22Rv1 (cell line): ENCODE measurements at regions not wholly inside any gene's neighbourhood (a gene's known extent, or its start where the extent isn't known, plus 50 kb on each side); places are given as distances from the start of the nearest gene placed in this dataset.

ENCODE experiments used
- H3K27ac ChIP-seq: fragments of 450-650 bp; 2 replicates; pipeline ENCODE4 v1.5.1; 2017
- ZFX ChIP-seq: fragments of 450-650 bp; IDR thresholded peaks from 2 replicates; pipeline ENCODE4 v1.6.1; 2017; ENCODE audit warnings: antibody characterized with exemption, borderline replicate concordance
- TF ChIP-seq, protein P1 (sequence below): fragments of 450-650 bp; IDR thresholded peaks from 2 replicates; pipeline ENCODE4 v1.5.1; 2017; ENCODE audit warnings: mild to moderate bottlenecking

DNA sequence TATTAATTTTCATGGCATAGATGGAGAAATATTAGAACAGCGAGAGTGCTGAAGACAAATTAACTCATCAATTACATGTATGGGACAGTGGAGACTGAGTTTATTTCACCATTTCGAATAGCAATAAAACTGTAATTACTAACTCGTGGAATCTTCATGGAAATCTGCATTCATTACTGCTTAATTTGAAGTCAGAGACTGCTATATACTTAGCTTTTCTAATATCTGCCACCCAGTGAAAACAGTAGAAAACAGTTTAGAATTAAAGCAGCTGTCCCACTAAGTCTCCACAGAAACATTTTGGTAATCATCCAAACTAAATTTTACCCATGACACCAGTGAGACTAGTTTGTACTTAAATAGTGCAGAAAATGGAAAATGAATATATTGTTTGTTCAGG is 56.8 kb downstream of the IZUMO3 start:
- no peak overlapping the region for H3K27ac ChIP-seq
- TF ChIP-seq, protein P1, sequence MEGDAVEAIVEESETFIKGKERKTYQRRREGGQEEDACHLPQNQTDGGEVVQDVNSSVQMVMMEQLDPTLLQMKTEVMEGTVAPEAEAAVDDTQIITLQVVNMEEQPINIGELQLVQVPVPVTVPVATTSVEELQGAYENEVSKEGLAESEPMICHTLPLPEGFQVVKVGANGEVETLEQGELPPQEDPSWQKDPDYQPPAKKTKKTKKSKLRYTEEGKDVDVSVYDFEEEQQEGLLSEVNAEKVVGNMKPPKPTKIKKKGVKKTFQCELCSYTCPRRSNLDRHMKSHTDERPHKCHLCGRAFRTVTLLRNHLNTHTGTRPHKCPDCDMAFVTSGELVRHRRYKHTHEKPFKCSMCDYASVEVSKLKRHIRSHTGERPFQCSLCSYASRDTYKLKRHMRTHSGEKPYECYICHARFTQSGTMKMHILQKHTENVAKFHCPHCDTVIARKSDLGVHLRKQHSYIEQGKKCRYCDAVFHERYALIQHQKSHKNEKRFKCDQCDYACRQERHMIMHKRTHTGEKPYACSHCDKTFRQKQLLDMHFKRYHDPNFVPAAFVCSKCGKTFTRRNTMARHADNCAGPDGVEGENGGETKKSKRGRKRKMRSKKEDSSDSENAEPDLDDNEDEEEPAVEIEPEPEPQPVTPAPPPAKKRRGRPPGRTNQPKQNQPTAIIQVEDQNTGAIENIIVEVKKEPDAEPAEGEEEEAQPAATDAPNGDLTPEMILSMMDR = no peak
- no peak for TF ChIP-seq ZFX

DNA sequence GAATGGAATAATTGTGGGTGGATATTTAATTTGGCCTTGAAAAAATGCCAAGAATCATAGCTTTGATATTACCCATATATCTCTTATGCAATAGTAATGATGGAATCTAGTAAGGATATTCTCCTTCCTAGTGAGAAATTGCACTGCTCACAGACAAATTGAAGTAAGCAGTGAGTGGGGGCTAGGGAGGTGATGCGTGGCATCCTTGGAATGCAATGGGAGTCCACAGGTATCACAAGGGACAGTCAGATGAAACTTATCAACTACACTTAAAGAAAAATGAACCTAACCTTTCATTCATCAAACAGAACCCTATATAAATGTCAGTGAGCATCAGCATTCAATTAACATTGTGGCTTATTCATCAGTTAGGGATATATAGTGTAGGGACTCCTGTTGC is 57.8 kb downstream of the IZUMO3 start:
- no peak for TF ChIP-seq ZFX
- TF ChIP-seq, protein P1 = no peak
- no peak overlapping the region for H3K27ac ChIP-seq

DNA sequence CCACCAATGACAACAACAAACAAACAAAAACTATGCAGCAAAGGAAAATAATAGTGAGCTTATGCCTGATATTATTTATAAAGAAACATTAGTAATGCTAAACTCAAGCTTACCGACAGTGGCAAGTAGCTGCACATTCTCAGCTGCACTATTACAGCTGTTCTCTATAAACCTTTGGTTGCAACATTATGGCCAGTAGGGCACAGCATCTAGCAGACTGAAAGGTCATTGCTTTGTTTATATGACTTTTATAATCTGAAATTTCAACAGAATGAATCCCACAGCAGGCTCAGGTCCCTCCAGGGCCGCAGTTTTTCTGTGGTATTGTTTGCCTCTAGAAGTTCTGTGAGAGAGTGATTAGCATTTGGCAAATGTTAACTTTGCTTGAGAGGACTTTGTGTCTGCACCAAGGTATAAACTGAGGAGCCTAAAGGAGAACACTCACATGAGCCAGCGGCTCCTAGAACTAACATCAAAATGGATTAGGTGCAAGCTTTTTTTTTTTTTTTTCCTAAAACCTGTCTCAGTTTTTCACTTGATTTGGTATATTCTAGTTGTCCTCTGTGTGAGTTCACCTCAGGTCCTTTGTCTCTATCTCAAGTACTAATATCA is 58.3 kb downstream of the IZUMO3 start:
- H3K27ac ChIP-seq = no peak overlapping the region
- no peak for TF ChIP-seq ZFX
- TF ChIP-seq, protein P1 = no peak

DNA sequence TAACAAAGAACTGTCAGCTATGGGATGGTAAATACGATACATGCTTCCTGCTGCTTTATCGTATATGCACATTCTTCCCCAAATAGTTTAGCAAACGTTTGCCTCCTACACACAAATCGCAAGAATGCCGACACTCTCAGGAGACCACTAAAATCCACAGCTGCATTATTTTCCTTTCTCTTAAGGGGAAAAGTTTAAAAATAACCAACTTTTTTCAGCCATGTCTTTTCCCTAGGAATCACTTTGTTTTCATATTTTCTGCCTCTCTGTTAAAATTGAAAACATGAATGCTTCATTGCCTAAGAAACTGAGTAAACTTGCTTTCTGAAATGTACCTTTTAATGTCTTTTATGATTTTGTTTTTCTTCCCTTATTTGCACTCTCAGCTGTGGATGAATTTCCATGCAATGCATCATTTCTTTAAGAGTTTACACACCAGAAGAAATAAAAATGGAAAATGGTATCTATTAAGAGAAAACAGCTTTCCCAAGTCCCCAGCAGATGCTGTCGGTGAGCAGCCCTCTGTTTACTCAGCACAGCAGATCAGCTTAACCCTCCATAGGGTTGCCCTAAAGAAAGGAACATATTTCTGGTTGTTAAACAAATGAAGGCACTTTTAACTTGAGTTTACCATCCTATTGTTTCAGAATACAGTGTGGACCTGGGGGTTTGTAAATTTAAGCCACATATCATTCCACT is 66.2 kb downstream of the IZUMO3 start:
- no peak overlapping the region for H3K27ac ChIP-seq
- TF ChIP-seq ZFX = no peak
- TF ChIP-seq, protein P1 = no peak

DNA sequence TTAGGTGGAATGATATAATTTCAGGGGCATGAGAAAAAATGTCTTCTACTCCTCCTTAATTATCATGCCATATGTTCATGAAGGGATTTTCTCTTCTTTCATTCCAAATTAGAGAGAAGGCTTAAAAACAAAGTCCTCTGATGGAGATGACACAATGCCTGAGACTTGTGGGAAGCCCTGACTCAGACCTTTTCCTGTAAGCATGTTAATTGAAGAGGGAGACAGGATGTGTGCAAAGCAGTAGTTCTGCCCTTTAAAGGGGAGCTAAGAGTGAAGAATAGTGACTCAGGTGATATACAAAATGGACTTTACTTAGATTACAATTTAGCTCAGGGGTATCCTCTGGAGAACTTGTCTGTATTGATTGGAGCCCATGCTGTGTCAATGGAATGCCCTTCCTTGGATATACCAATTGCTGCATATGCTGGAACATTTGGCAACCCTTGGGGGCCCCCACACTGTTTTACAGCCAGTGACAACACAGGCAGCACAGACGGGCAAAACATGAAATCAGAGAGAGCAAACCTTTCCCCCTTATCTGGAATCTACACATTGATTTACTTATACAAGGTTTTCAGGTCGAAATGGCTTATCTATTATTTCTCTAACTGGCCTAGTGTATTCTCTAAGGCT is 81.3 kb downstream of the IZUMO3 start:
- no peak for TF ChIP-seq ZFX
- TF ChIP-seq, protein P1 = no peak
- no peak overlapping the region for H3K27ac ChIP-seq

DNA sequence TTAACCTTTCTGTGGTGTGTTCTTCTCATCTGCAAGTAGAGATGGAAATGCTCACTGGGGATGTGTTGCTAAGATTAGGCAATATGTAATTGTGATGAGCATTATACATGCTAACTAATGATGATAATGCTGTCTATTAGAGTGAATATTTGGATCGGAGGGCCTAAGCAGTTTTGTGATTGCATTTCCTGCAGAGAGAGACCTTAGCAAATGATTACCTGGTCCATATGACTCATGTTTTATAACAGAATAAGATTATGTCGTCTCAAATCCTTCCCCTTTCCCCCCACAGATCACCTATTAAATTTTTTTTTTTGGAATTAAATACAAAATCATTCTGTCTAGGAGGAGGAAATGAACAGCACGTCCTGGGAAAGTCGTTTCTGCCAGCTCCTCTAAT is 82.7 kb downstream of the IZUMO3 start:
- no peak overlapping the region for H3K27ac ChIP-seq
- TF ChIP-seq, protein P1 = no peak
- no peak for TF ChIP-seq ZFX

DNA sequence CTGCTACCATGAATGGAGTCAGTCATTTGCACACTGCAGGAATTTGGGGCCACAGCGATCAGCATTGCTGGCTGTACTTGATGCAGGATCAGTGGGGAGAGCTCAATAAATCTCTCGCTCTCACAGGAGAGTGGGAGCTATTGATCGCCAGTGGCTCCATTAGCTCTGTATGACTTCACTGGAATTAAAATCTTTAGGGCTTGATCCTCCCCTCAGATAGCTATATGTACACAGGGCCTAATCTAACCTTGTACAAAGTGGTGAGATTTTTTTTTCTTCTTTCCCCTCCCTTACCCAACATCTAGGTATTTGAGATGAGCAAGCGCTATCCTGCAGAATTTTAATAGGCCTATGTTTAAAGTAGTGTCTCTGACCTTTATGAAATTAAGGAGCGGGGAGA is 84.9 kb downstream of the IZUMO3 start:
- H3K27ac ChIP-seq = no peak overlapping the region
- TF ChIP-seq ZFX = no peak
- TF ChIP-seq, protein P1 = no peak
